AG09319 (cell line): ENCODE measurements at regions not wholly inside any gene's neighbourhood (a gene's known extent, or its start where the extent isn't known, plus 50 kb on each side); places are given as distances from the start of the nearest gene placed in this dataset.

Experiments used
- DNase-seq: peaks from one replicate; pipeline ENCODE4 v3.0.0-alpha.2; 2010; ENCODE audit warnings: low read depth; ENCODE audit errors: extremely low read depth
- CTCF ChIP-seq: IDR thresholded peaks from 2 replicates; pipeline ENCODE4 v1.5.1; 2011; ENCODE audit warnings: low read depth, mild to moderate bottlenecking, inconsistent platforms, low read length, moderate library complexity

GRCh38 chr6:10210052-10210451 lies 204.8 kb downstream of the TFAP2A start:
- no peak for TF ChIP-seq CTCF
- no peak for DNase-seq

GRCh38 chr6:10205892-10206291 lies 209.0 kb downstream of the TFAP2A start:
- TF ChIP-seq CTCF = no peak
- DNase-seq = no peak

DNA sequence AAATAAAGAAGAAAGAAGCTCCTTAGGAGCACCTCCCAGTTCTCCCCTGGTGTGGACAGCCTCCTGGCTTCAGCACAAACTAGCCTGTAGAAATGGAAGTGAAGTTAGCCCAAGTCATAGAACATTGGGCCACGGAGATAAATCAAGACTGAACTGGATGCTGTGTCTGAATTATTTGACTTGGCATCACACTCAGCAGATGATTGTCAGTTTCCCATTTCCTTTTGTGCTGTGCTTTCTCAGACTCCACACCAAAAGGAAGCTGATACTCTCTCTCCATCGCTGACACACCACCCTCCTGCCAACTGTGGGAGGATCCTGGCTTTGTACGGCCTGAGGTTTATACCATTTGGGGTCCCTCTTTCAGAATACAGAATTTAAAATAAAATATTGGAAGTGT lies 209.8 kb downstream of the TFAP2A start:
- TF ChIP-seq CTCF = no peak
- DNase-seq = no peak

GRCh38 chr6:10203651-10204050 lies 211.2 kb downstream of the TFAP2A start:
- no peak for TF ChIP-seq CTCF
- DNase-seq = no peak

GRCh38 chr6:10202581-10202980 lies 212.3 kb downstream of the TFAP2A start:
- no peak for TF ChIP-seq CTCF
- no peak for DNase-seq

- no peak for TF ChIP-seq CTCF
- DNase-seq = no peak
Measured at GRCh38 chr6:10201606-10202510, 213.0 kb downstream of the TFAP2A start.

DNA sequence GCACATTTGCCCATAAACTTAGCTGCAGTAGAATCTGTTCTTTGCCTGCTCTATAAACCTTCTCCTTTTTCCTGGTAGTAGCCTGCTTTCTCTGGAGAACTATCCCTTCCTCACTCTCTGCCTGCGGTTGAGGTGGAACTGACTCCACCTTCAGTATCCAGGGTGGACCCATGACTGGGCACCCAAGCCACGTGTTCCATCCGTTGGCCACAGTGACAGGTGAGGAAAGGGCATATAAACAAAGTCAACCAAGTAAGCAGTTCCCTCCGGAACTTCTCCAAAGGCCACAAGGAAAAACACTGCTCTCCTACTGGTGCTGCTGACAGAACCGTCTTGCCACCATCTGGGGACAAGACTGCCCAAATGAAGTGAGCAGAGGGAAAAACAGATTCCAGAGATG lies 218.8 kb downstream of the TFAP2A start:
- no peak for TF ChIP-seq CTCF
- no peak for DNase-seq
